WTC11 (cell line): ENCODE measurements at regions not wholly inside any gene's neighbourhood (a gene's known extent, or its start where the extent isn't known, plus 50 kb on each side); places are given as distances from the start of the nearest gene placed in this dataset.

Experiments
- ATAC-seq: fragments of 200-7000 bp; cut with Tn5 transposase; 2 replicates; pipeline ENCODE4 v1.10.0; 2021; ENCODE audit warnings: mild to moderate bottlenecking, moderate library complexity
- CTCF ChIA-PET: fragments of 300-600 bp; sonication (Branson Sonifier 250); formaldehyde crosslinking; loops from one replicate; lab custom pipeline; 2021; ENCODE audit warnings: antibody characterized with exemption; lab: Charles Lee
- POLR2A ChIA-PET: fragments of 350-600 bp; sonication (Branson Sonifier 250); formaldehyde crosslinking; loops from one replicate; lab custom pipeline; 2021; ENCODE audit warnings: antibody characterized with exemption; lab: Charles Lee
- DNase-seq: peaks from one replicate; pipeline ENCODE4 v3.0.0; 2021; ENCODE audit warnings: low spot score
- H3K27ac Mint-ChIP-seq: 2 replicates; pipeline ENCODE4 v1.8.0; 2021; ENCODE audit warnings: mixed read lengths
- H3K27me3 Mint-ChIP-seq: 2 replicates; pipeline ENCODE4 v1.8.0; 2021; ENCODE audit warnings: low read depth, mild to moderate bottlenecking, moderate library complexity, mixed read lengths
- H3K36me3 Mint-ChIP-seq: 2 replicates; pipeline ENCODE4 v1.8.0; 2021; ENCODE audit warnings: mixed read lengths
- H3K4me1 Mint-ChIP-seq: 2 replicates; pipeline ENCODE4 v1.8.0; 2022; ENCODE audit warnings: mixed read lengths
- H3K4me3 Mint-ChIP-seq: 2 replicates; pipeline ENCODE4 v1.8.0; 2021; ENCODE audit warnings: mild to moderate bottlenecking, moderate library complexity, mixed read lengths
- H3K9me3 Mint-ChIP-seq: 2 replicates; pipeline ENCODE4 v1.8.0; 2021; ENCODE audit warnings: mixed read lengths
- ARID4B ChIP-seq: sonication (generic); formaldehyde crosslinking; IDR thresholded peaks from 2 replicates; pipeline ENCODE4 v1.8.0; 2023; ENCODE audit warnings: missing genetic modification reagents, mild to moderate bottlenecking, borderline replicate concordance
- ATF2 ChIP-seq: sonication (generic); formaldehyde crosslinking; IDR thresholded peaks from 2 replicates; pipeline ENCODE4 v1.8.1; 2022; ENCODE audit warnings: low read depth, missing genetic modification reagents, borderline replicate concordance
- CREB1 ChIP-seq: sonication (generic); formaldehyde crosslinking; IDR thresholded peaks from 2 replicates; pipeline ENCODE4 v1.8.0; 2023; ENCODE audit warnings: mild to moderate bottlenecking, missing genetic modification reagents
- CREM ChIP-seq: sonication (generic); formaldehyde crosslinking; IDR thresholded peaks from 2 replicates; pipeline ENCODE4 v1.8.1; 2022; ENCODE audit warnings: mild to moderate bottlenecking, missing genetic modification reagents, moderate library complexity
- ELF4 ChIP-seq: sonication (generic); formaldehyde crosslinking; IDR thresholded peaks from 2 replicates; pipeline ENCODE4 v1.8.1; 2022; ENCODE audit warnings: low read depth, mild to moderate bottlenecking, moderate library complexity, missing genetic modification reagents
- ETV6 ChIP-seq: sonication (generic); formaldehyde crosslinking; IDR thresholded peaks from 2 replicates; pipeline ENCODE4 v1.8.1; 2022; ENCODE audit warnings: mild to moderate bottlenecking, missing genetic modification reagents
- FOXJ3 ChIP-seq: sonication (generic); formaldehyde crosslinking; IDR thresholded peaks from 2 replicates; pipeline ENCODE4 v1.9.0; 2021; ENCODE audit warnings: missing genetic modification reagents, mild to moderate bottlenecking, borderline replicate concordance
- FOXK1 ChIP-seq: sonication (generic); formaldehyde crosslinking; IDR thresholded peaks from 2 replicates; pipeline ENCODE4 v1.8.0; 2022; ENCODE audit warnings: mild to moderate bottlenecking, moderate library complexity, missing genetic modification reagents
- GRHL2 ChIP-seq: fragments of 250-450 bp; sonication (Bioruptor Pico); IDR thresholded peaks from 2 replicates; pipeline ENCODE4 v1.8.0; 2022; ENCODE audit warnings: mild to moderate bottlenecking, moderate library complexity; ENCODE audit not compliant: insufficient replicate concordance, severe bottlenecking
- HMGA2 ChIP-seq: fragments of 250-450 bp; sonication (Bioruptor Pico); IDR thresholded peaks from 2 replicates; pipeline ENCODE4 v1.4.0; 2021; ENCODE audit warnings: mild to moderate bottlenecking, moderate library complexity
- KAT7 ChIP-seq: sonication (generic); formaldehyde crosslinking; IDR thresholded peaks from 2 replicates; pipeline ENCODE4 v1.8.1; 2023; ENCODE audit warnings: missing genetic modification reagents, mild to moderate bottlenecking, borderline replicate concordance
- MAX ChIP-seq: sonication (generic); formaldehyde crosslinking; IDR thresholded peaks from 2 replicates; pipeline ENCODE4 v1.8.0; 2022; ENCODE audit warnings: mild to moderate bottlenecking, missing genetic modification reagents
- NR1H2 ChIP-seq: sonication (generic); formaldehyde crosslinking; IDR thresholded peaks from 2 replicates; pipeline ENCODE4 v1.9.0; 2021; ENCODE audit warnings: mild to moderate bottlenecking, moderate library complexity, missing genetic modification reagents
- NR2C2 ChIP-seq: sonication (generic); formaldehyde crosslinking; IDR thresholded peaks from 2 replicates; pipeline ENCODE4 v1.8.0; 2022; ENCODE audit warnings: mild to moderate bottlenecking, missing genetic modification reagents
- OVOL2 ChIP-seq: fragments of 250-450 bp; sonication (Bioruptor Pico); IDR thresholded peaks from 2 replicates; pipeline ENCODE4 v1.9.0; 2021; ENCODE audit warnings: mild to moderate bottlenecking, borderline replicate concordance
- SMAD3 ChIP-seq: sonication (generic); formaldehyde crosslinking; IDR thresholded peaks from 2 replicates; pipeline ENCODE4 v1.8.0; 2022; ENCODE audit warnings: missing genetic modification reagents, mild to moderate bottlenecking, borderline replicate concordance
- TEAD1 ChIP-seq: sonication (generic); formaldehyde crosslinking; IDR thresholded peaks from 2 replicates; pipeline ENCODE4 v1.8.0; 2022; ENCODE audit warnings: mild to moderate bottlenecking, missing genetic modification reagents
- ZBTB21 ChIP-seq: sonication (generic); formaldehyde crosslinking; IDR thresholded peaks from 2 replicates; pipeline ENCODE4 v1.8.1; 2023; ENCODE audit warnings: mild to moderate bottlenecking, missing genetic modification reagents, borderline replicate concordance
- ZBTB43 ChIP-seq: sonication (generic); formaldehyde crosslinking; IDR thresholded peaks from 2 replicates; pipeline ENCODE4 v1.8.1; 2023; ENCODE audit warnings: mild to moderate bottlenecking, missing genetic modification reagents
- ZNF121 ChIP-seq: sonication (generic); formaldehyde crosslinking; IDR thresholded peaks from 2 replicates; pipeline ENCODE4 v1.8.0; 2023; ENCODE audit warnings: missing genetic modification reagents
- ZNF263 ChIP-seq: sonication (generic); formaldehyde crosslinking; IDR thresholded peaks from 2 replicates; pipeline ENCODE4 v1.8.1; 2022; ENCODE audit warnings: low read depth, mild to moderate bottlenecking, moderate library complexity, missing genetic modification reagents
- ZNF317 ChIP-seq: sonication (generic); formaldehyde crosslinking; IDR thresholded peaks from 2 replicates; pipeline ENCODE4 v1.8.1; 2023; ENCODE audit warnings: low read depth, mild to moderate bottlenecking, moderate library complexity, missing genetic modification reagents, borderline replicate concordance
- ZNF416 ChIP-seq: fragments of 250-450 bp; sonication (Bioruptor Pico); IDR thresholded peaks from 2 replicates; pipeline ENCODE4 v1.9.0; 2021; ENCODE audit warnings: mild to moderate bottlenecking, inconsistent platforms
- TF ChIP-seq, protein P1 (sequence below): sonication (generic); formaldehyde crosslinking; IDR thresholded peaks from 2 replicates; pipeline ENCODE4 v1.8.1; 2022; ENCODE audit warnings: missing genetic modification reagents, borderline replicate concordance
- TF ChIP-seq, protein P2 (sequence below): sonication (generic); formaldehyde crosslinking; IDR thresholded peaks from 2 replicates; pipeline ENCODE4 v1.8.0; 2022; ENCODE audit warnings: mild to moderate bottlenecking, missing genetic modification reagents
- TF ChIP-seq, protein P3 (sequence below): sonication (generic); formaldehyde crosslinking; IDR thresholded peaks from 2 replicates; pipeline ENCODE4 v1.8.1; 2023; ENCODE audit warnings: mild to moderate bottlenecking, missing genetic modification reagents, moderate library complexity

GRCh38 chr17:68766640-68767039, 165.5 kb upstream of the FAM20A start (continued):
- TF ChIP-seq ARID4B (CRISPR knock-in tag), result no peak
- TF ChIP-seq TEAD1, result no peak
- TF ChIP-seq ZNF416 (CRISPR knock-in tag), result no peak
- TF ChIP-seq, protein P1, sequence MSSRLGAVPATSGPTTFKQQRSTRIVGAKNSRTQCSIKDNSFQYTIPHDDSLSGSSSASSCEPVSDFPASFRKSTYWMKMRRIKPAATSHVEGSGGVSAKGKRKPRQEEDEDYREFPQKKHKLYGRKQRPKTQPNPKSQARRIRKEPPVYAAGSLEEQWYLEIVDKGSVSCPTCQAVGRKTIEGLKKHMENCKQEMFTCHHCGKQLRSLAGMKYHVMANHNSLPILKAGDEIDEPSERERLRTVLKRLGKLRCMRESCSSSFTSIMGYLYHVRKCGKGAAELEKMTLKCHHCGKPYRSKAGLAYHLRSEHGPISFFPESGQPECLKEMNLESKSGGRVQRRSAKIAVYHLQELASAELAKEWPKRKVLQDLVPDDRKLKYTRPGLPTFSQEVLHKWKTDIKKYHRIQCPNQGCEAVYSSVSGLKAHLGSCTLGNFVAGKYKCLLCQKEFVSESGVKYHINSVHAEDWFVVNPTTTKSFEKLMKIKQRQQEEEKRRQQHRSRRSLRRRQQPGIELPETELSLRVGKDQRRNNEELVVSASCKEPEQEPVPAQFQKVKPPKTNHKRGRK (CRISPR knock-in tag), result no peak
- no peak for TF ChIP-seq FOXK1
- TF ChIP-seq ZNF121, result no peak
- TF ChIP-seq FOXJ3 (CRISPR knock-in tag), result no peak

DNA sequence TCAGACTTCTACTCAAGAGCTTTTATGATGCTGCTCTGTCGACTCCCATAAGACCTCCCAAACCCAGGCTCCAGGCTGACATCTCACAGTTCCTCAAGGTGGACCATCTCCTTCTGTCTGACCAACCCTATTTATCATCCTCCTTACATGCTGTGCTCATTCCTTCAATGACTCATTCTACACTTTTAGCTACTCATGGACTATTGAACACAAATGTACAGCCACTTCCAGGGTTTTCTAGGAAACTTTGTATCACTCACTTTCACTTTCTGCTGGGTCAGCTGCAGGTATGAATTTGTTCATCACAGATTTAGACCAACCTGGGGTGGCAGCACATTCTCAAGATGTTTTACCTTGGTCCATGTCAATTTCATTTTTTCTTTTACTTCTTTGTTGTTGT, 162.4 kb upstream of the FAM20A start:
- Mint-ChIP-seq H3K27me3 (no peaks in the 10 kb centered on the region), H3K27ac (no peak overlapping the region), H3K4me3 (no peak overlapping the region), H3K36me3 (no peaks in the 10 kb centered on the region), H3K9me3 (no peaks in the 10 kb centered on the region), H3K4me1 (peaks cover 13% of the 10 kb centered on the region)
- ChIA-PET CTCF (no interaction called here), POLR2A (no interaction called here)
- DNase-seq (no peak), ATAC-seq (no peak)
- no peak for TF ChIP-seq OVOL2 (CRISPR knock-in tag)
- no peak for TF ChIP-seq KAT7 (CRISPR knock-in tag)
- TF ChIP-seq ELF4 (CRISPR knock-in tag), result no peak
- TF ChIP-seq CREB1, result no peak
- TF ChIP-seq, protein P2, sequence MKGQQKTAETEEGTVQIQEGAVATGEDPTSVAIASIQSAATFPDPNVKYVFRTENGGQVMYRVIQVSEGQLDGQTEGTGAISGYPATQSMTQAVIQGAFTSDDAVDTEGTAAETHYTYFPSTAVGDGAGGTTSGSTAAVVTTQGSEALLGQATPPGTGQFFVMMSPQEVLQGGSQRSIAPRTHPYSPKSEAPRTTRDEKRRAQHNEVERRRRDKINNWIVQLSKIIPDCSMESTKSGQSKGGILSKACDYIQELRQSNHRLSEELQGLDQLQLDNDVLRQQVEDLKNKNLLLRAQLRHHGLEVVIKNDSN (CRISPR knock-in tag), result no peak

- Mint-ChIP-seq H3K4me3 (no peak overlapping the region), H3K27me3 (no peaks in the 10 kb centered on the region), H3K9me3 (peaks cover under 1% of the 10 kb centered on the region), H3K4me1 (peaks cover 13% of the 10 kb centered on the region), H3K27ac (no peak overlapping the region), H3K36me3 (peaks cover under 1% of the 10 kb centered on the region; the same call in 1 of the 2 replicates)
- CTCF ChIA-PET, result no interaction called here
- ATAC-seq, result no peak
- POLR2A ChIA-PET, result no interaction called here
- DNase-seq, result no peak
- no peak for TF ChIP-seq MAX (CRISPR knock-in tag)
- TF ChIP-seq SMAD3 (CRISPR knock-in tag), result no peak
- TF ChIP-seq NR1H2 (CRISPR knock-in tag), result no peak
- no peak for TF ChIP-seq ZBTB43 (CRISPR knock-in tag)
- TF ChIP-seq CREM (CRISPR knock-in tag), result no peak
- TF ChIP-seq ZNF263 (CRISPR knock-in tag), result no peak
- TF ChIP-seq ZBTB21 (CRISPR knock-in tag), result no peak
- no peak for TF ChIP-seq ETV6
- no peak for TF ChIP-seq ATF2 (CRISPR knock-in tag)
- no peak for TF ChIP-seq HMGA2
- TF ChIP-seq NR2C2, result no peak
- no peak for TF ChIP-seq ZNF317 (CRISPR knock-in tag)
- TF ChIP-seq GRHL2, result no peak
- TF ChIP-seq, protein P3, sequence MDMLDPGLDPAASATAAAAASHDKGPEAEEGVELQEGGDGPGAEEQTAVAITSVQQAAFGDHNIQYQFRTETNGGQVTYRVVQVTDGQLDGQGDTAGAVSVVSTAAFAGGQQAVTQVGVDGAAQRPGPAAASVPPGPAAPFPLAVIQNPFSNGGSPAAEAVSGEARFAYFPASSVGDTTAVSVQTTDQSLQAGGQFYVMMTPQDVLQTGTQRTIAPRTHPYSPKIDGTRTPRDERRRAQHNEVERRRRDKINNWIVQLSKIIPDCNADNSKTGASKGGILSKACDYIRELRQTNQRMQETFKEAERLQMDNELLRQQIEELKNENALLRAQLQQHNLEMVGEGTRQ, result no peak
Measured at GRCh38 chr17:68762911-68763310, 161.7 kb upstream of the FAM20A start.
